HG03097 (cell line): ENCODE measurements at regions not wholly inside any gene's neighbourhood (a gene's known extent, or its start where the extent isn't known, plus 50 kb on each side); places are given as distances from the start of the nearest gene placed in this dataset.
"Not testable (repeated sequence)": the region's sequence is repeated elsewhere in the genome, so short reads cannot be mapped to it uniquely, and the experiment has no call there.

Source experiments
- ATAC-seq: cut with Tn5 transposase; IDR thresholded peaks from one replicate; pipeline ENCODE4 v1.9.1; 2021; ENCODE audit not compliant: unreplicated experiment, low FRiP score

DNA sequence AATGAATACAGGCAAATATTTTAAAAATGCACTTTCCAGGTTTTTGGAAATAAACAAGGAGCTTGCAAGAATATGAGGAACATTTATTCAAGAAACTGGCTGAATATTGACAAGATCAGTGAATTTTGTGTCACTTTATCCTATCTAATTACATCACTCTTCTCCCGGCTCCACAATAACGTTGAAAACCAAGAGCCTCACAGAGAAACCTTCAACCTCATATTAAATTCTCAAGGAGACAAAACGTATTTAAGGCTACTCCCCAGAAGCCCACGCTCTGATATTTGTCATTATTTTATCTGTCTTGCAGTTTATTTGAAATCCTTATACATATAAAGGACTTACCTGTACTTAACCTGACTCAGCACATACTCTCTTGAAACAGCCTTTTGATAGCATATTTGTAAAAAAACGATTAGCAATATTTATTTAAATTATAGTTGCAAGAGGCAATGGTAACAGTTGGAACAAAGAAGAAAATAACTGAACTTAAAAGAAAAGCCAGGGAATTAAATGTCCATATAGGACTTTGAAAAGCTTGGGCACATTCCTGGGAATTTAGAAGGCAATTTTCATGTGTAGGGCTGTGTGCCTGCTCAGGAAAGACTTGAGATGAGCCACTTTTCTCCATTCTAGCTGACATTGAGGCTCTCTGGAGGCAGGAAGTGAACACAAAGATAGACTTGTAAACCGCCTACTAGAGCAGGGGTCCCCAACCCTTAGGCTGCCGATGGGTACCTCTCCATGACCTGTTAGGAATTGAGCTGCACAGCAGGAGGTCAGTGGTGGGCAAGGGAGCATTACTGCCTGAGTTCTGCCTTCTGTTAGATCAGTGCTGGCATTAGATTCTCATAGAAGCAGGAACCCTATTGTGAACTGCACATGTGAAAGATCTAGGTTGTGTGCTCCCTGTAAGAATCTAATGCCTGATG is 636.4 kb downstream of the SLC16A7 start:
- no peak for ATAC-seq

- ATAC-seq, result not testable (repeated sequence)
Observed at GRCh38 chr12:60234611-60235195, 638.9 kb downstream of the SLC16A7 start.

- ATAC-seq, result no peak
Observed at GRCh38 chr12:60235261-60235660, 639.4 kb downstream of the SLC16A7 start.

- not testable (repeated sequence) for ATAC-seq
Observed at GRCh38 chr12:60236416-60236815, 640.6 kb downstream of the SLC16A7 start.

DNA sequence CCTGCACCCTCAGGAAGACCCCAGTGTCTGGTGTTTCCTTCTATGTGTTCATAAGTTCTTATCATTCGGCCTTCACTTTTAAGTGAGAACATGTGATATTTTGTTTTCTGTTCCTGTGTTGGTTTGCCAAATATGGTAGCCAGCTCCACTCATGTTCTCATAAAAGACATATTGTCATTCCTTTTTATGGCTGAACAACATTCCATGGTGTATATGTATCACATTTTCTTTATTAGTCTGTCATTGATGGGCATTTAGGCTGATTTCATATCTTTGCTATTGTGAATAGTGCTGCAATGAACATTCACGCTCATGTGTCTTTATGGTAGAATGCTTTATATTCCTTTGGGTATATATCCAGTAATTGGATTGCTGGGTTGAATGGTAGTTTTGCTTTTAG is 645.1 kb downstream of the SLC16A7 start:
- ATAC-seq, result no peak

GRCh38 chr12:60251091-60251490 is 655.3 kb downstream of the SLC16A7 start:
- ATAC-seq, result no peak

- no peak for ATAC-seq
Observed at GRCh38 chr12:60252359-60253096, 656.7 kb downstream of the SLC16A7 start.

DNA sequence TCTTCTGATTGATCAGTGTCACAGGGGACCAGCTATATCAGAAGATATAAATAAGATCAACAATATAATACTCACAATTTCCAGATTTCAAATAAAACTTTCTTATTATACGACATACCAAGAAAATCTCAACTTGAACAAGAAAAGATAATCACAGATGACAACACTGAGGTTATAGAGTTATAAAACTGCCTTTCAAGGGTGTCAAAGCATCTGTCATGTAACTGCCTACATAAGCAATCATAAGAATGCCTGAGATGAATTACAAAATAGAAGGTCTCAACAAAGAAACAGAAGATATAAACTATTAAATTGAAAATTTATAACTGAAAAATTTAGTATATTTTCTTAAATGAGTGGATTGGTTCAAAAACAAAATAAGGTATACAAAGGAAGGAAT is 659.2 kb downstream of the SLC16A7 start:
- no peak for ATAC-seq

DNA sequence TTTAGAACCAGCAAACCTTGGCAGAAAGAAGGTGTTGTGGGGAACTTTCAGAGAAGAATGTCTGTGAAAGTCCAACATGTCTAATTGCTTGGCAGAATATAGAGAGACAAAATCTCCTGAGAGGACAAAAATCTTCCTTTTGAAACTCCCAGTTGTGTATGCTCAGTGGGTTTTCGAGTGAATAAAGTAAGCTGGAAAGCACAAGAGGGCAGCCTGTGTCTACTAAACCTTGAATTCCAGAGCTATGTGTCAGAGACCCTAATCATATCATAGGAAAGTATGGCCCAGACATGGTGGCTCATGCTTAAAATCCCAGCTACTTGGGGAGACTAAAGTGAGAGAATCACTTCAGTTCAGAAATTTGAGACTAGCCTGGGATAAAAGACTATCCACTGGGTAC is 661.2 kb downstream of the SLC16A7 start:
- ATAC-seq, result no peak

DNA sequence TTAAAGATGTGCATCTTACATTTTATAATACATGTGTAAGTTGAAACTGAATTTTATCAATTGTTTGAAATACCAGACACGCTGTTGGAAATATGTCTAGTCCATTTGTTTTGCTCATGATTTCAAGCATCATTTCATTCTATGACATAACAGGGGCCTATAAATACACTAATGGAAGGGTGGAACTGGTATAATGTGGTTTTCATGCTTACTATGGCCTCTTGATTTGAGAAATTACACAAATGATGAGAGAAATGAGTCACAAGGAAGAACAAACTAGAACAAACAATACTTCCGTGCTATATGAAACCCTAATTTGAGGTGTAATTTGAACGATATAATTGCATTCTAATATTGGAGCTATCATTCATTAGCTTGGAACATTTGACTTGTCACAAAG is 663.4 kb downstream of the SLC16A7 start:
- ATAC-seq, result no peak

DNA sequence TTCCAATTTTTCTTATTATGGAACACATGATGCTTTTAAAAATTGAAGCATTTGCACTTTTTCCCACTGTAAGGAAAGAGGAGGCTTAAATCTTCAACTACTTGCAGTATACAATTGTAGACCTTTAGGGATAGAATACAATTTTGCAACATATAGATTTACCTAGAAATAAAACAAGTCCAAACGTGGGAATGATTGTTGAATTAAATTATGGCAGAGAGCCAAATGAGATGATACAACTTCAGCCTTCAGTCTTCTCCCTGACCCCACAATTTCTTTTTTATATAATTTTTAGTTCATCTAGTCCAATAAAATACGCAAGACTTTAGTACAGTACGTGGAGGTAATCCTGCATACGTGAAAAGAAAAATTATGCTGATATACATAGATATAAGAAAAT is 666.5 kb downstream of the SLC16A7 start:
- ATAC-seq, result no peak

DNA sequence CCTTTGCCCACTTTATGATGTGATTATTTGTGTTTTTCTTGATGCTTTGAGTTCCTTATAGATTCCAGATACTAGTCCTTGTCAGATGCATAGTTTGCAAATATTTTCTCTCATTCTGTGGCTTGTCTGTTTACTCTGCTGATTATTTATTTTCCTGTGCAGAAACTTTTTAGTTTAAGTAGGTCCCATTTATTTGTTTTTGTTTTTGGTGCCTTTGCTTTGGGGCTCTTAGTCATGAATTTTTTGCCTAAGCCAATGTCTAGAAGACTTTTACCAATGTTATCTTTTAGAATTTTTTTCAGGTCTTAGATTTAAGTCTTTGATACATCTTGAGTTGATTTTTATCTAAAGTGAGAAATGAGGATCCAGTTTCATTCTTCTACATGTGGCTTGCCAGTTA is 667.3 kb downstream of the SLC16A7 start:
- ATAC-seq, result no peak

- ATAC-seq, result no peak
Observed at GRCh38 chr12:60263836-60264493, 668.1 kb downstream of the SLC16A7 start.

DNA sequence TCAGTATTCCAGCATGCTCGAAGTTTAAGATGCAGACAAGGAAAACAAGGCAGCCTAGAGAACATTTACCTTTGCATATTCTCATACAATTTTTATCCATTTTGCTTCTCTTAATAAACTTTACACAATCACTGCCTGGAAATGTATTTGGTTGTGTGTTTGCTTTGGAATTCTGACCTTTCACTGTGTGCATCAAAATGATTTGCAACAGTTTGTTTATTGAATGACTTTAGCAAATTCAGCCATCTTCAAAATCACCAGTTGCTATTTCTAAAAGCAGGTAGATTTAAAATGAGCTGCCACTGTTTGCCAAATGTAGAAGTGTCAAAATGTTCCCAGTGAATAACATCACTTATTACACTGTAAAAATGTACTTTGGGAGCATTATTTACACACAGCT is 669.9 kb downstream of the SLC16A7 start:
- ATAC-seq, result no peak

GRCh38 chr12:60266381-60266852 is 670.6 kb downstream of the SLC16A7 start:
- ATAC-seq, result no peak

- ATAC-seq, result no peak
Observed at GRCh38 chr12:60269611-60270269, 673.9 kb downstream of the SLC16A7 start.

DNA sequence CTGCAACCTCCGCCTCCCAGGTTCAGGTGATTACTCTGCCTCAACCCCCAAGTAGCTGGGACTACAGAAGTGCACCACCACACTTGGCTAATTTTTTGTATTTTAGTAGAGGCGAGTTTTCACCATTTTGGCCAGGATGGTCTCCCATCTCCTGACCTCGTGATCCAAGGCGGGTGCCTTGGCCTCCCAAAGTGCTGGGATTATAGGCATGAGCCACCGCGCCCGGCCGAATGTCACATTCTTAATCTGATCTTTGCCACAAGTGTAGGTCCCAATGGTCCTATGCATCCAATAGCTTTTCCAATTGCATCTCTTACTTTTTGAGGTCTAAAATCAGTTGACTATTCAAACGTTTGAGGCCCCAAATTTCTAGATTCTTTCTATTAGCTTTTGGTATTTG is 676.0 kb downstream of the SLC16A7 start:
- ATAC-seq, result no peak

- ATAC-seq, result no peak
Observed at GRCh38 chr12:60278209-60278608, 682.4 kb downstream of the SLC16A7 start.

GRCh38 chr12:60279221-60279620 is 683.4 kb downstream of the SLC16A7 start:
- no peak for ATAC-seq

- ATAC-seq, result no peak
Observed at GRCh38 chr12:60281522-60281921, 685.7 kb downstream of the SLC16A7 start.
